SK-N-SH (cell line): ENCODE measurements at regions not wholly inside any gene's neighbourhood (a gene's known extent, or its start where the extent isn't known, plus 50 kb on each side); places are given as distances from the start of the nearest gene placed in this dataset.

Experiments
- CTCF ChIA-PET: fragments of 300-600, 350-600 bp; formaldehyde crosslinking; extraction: SDS; loops from one replicate; lab custom pipeline; 2021; lab: Yijun Ruan, JAX
- POLR2A ChIA-PET: fragments of 350-600 bp; sonication (Branson Sonifier 250); formaldehyde crosslinking; extraction: SDS; loops from one replicate; lab custom pipeline; 2020; ENCODE audit warnings: antibody characterized with exemption, inconsistent platforms; lab: Yijun Ruan, JAX
- DNase-seq: peaks from one replicate; pipeline ENCODE4 v3.0.0; 2012
- H2AFZ ChIP-seq: fragments of 200-600 bp; sonication (generic); 2 replicates; pipeline ENCODE4 v1.8.1; 2016; ENCODE audit warnings: antibody characterized with exemption, mild to moderate bottlenecking, low read depth
- H3F3A ChIP-seq: fragments of 200-600 bp; sonication (generic); replicated peaks from 2 replicates; pipeline ENCODE3; 2016; ENCODE audit warnings: antibody characterized with exemption, mild to moderate bottlenecking; ENCODE audit not compliant: insufficient read depth
- H3K27ac ChIP-seq, 2 experiments: fragments of 200-500 bp in 1 of 2; fragments of 200-600 bp in 1 of 2; sonication (Bioruptor generic) in 1 of 2; sonication (generic), shearing (Covaris generic) in 1 of 2; 2 replicates each; pipeline versions ENCODE4 v1.5.1 to v1.6.1; 2014 to 2016; ENCODE audit warnings: low read depth in 2 of 2, inconsistent platforms in 1 of 2, low read length in 1 of 2, mild to moderate bottlenecking in 1 of 2, mixed read lengths in 1 of 2
- H3K27me3 ChIP-seq: fragments of 200-600 bp; sonication (generic), shearing (Covaris generic); 2 replicates; pipeline ENCODE4 v1.6.1; 2016; ENCODE audit warnings: mixed run types; ENCODE audit not compliant: insufficient read depth
- H3K36me3 ChIP-seq, 2 experiments: fragments of 200-500 bp in 1 of 2; fragments of 200-600 bp in 1 of 2; sonication (Bioruptor generic) in 1 of 2; sonication (generic) in 1 of 2; replicated peaks in 1 of 2; 2 replicates each; pipeline versions ENCODE3 to v1.5.1; 2014 to 2016; ENCODE audit warnings: low read length in 1 of 2, mild to moderate bottlenecking in 1 of 2; ENCODE audit not compliant: insufficient read depth in 2 of 2, control insufficient read depth in 1 of 2
- H3K4me1 ChIP-seq, 2 experiments: fragments of 200-500 bp in 1 of 2; fragments of 200-600 bp in 1 of 2; sonication (Bioruptor generic) in 1 of 2; sonication (generic), shearing (Covaris generic) in 1 of 2; 2 replicates each; pipeline versions ENCODE4 v1.5.1 to v1.6.1; 2014 to 2016; ENCODE audit warnings: low read depth in 1 of 2, low read length in 1 of 2, mixed run types in 1 of 2; ENCODE audit not compliant: insufficient read depth in 2 of 2, control insufficient read depth in 1 of 2
- H3K4me2 ChIP-seq: fragments of 200-600 bp; sonication (generic), shearing (Covaris generic); 2 replicates; pipeline ENCODE4 v1.6.1; 2017; ENCODE audit warnings: mixed run types
- H3K4me3 ChIP-seq, 2 experiments: fragments of 200-500 bp in 1 of 2; fragments of 200-600 bp in 1 of 2; sonication (Bioruptor generic) in 1 of 2; sonication (generic), shearing (Covaris generic) in 1 of 2; 2 replicates each; pipeline versions ENCODE4 v1.5.1 to v1.8.1; 2014 to 2016; ENCODE audit warnings: low read depth in 2 of 2, inconsistent platforms in 1 of 2, low read length in 1 of 2, mild to moderate bottlenecking in 1 of 2, mixed read lengths in 1 of 2, moderate library complexity in 1 of 2
- H3K79me2 ChIP-seq: fragments of 200-600 bp; sonication (generic); 2 replicates; pipeline ENCODE4 v1.8.1; 2017; ENCODE audit warnings: mild to moderate bottlenecking; ENCODE audit not compliant: insufficient read depth
- H3K9ac ChIP-seq: fragments of 200-600 bp; sonication (generic); 2 replicates; pipeline ENCODE4 v1.6.1; 2017; ENCODE audit warnings: mixed run types
- H3K9me2 ChIP-seq: fragments of 200-600 bp; sonication (generic); 2 replicates; pipeline ENCODE4 v1.6.1; 2017; ENCODE audit warnings: mixed run types
- H3K9me3 ChIP-seq: fragments of 200-600 bp; sonication (generic); 2 replicates; pipeline ENCODE4 v1.6.1; 2017; ENCODE audit warnings: mixed run types, mild to moderate bottlenecking, moderate library complexity
- H4K20me1 ChIP-seq: fragments of 200-600 bp; sonication (generic); 2 replicates; pipeline ENCODE4 v1.6.1; 2017; ENCODE audit warnings: mild to moderate bottlenecking, mixed run types; ENCODE audit not compliant: insufficient read depth
- EZH2phosphoT487 ChIP-seq: fragments of 200-600 bp; sonication (generic); IDR thresholded peaks from 2 replicates; pipeline ENCODE4 v1.6.1; 2017; ENCODE audit warnings: low read depth, mixed run types, mild to moderate bottlenecking, antibody characterized with exemption, moderate library complexity, borderline replicate concordance
- FOXJ3 ChIP-seq: sonication (generic); formaldehyde crosslinking; IDR thresholded peaks from 2 replicates; pipeline ENCODE4 v1.5.1; 2020; ENCODE audit warnings: mild to moderate bottlenecking, missing genetic modification reagents
- FOXM1 ChIP-seq: IDR thresholded peaks from 2 replicates; pipeline ENCODE4 v1.4.0; 2012; ENCODE audit warnings: low read depth, mild to moderate bottlenecking
- GABPA ChIP-seq: IDR thresholded peaks from 2 replicates; pipeline ENCODE4 v1.4.0; 2012; ENCODE audit warnings: low read depth, mild to moderate bottlenecking
- JUND ChIP-seq: IDR thresholded peaks from 2 replicates; pipeline ENCODE4 v1.4.0; 2012
- MXI1 ChIP-seq: IDR thresholded peaks from 2 replicates; pipeline ENCODE4 v1.6.1; 2012; ENCODE audit warnings: mild to moderate bottlenecking, low read depth, low read length, improper control_type of control experiment
- PBX3 ChIP-seq: IDR thresholded peaks from 2 replicates; pipeline ENCODE4; 2012
- POLR2AphosphoS5 ChIP-seq: IDR thresholded peaks from 2 replicates; pipeline ENCODE4 v1.6.1; 2012; ENCODE audit warnings: low read depth, low read length
- RCOR1 ChIP-seq: fragments of 150-350 bp; IDR thresholded peaks from 2 replicates; pipeline ENCODE4 v1.6.1; 2017; ENCODE audit warnings: antibody characterized with exemption, low read length
- REST ChIP-seq: IDR thresholded peaks from 2 replicates; pipeline ENCODE4 v1.6.1; 2012; ENCODE audit warnings: mild to moderate bottlenecking, low read depth, low read length, moderate library complexity
- RFX5 ChIP-seq: IDR thresholded peaks from 2 replicates; pipeline ENCODE4 v1.6.1; 2012; ENCODE audit warnings: mild to moderate bottlenecking, improper control_type of control experiment, low read length
- SMC3 ChIP-seq: IDR thresholded peaks from 2 replicates; pipeline ENCODE4 v1.6.1; 2012; ENCODE audit warnings: low read depth, low read length, improper control_type of control experiment
- TCF12 ChIP-seq: IDR thresholded peaks from 2 replicates; pipeline ENCODE4 v1.4.0; 2012
- TEAD4 ChIP-seq: IDR thresholded peaks from 2 replicates; pipeline ENCODE4 v1.4.0; 2012; ENCODE audit warnings: mild to moderate bottlenecking, borderline replicate concordance; ENCODE audit not compliant: insufficient read depth
- YY1 ChIP-seq: IDR thresholded peaks from 2 replicates; pipeline ENCODE4 v1.4.0; 2012; ENCODE audit warnings: low read depth, mild to moderate bottlenecking
- ZBTB33 ChIP-seq: IDR thresholded peaks from 2 replicates; pipeline ENCODE4 v1.4.0; 2012; ENCODE audit warnings: low read depth, borderline replicate concordance
- WGBS: methylation state at CpG from one replicate; pipeline ENCODE4 v1.1.6; 2017; ENCODE audit warnings: low lambda C conversion rate; 5-methylcytosine and 5-hydroxymethylcytosine counted together
- TF ChIP-seq, protein P1 (sequence below): fragments of 200-600 bp; sonication (generic); IDR thresholded peaks from 2 replicates; pipeline ENCODE4 v1.6.1; 2017; ENCODE audit warnings: antibody characterized with exemption, mild to moderate bottlenecking, moderate library complexity
- TF ChIP-seq, protein P2 (sequence below): IDR thresholded peaks from 2 replicates; pipeline ENCODE4 v1.4.0; 2012; ENCODE audit warnings: low read depth

GRCh38 chrX:8967461-8967860 is 66.5 kb downstream of the FAM9B start:
- no peaks in the 10 kb centered on the region for H3K36me3 ChIP-seq

More at GRCh38 chrX:8967461-8967860, 66.5 kb downstream of the FAM9B start:
- no peaks in the 10 kb centered on the region for H3K27me3 ChIP-seq
- no peaks in the 10 kb centered on the region for H3K4me1 ChIP-seq
- 24% methylated on average over 3 of the region's 3 CpGs for WGBS
- no peaks in the 10 kb centered on the region for H3K9me3 ChIP-seq
- POLR2A ChIA-PET, result interaction anchor here (0.6 kb wide), 1 partner anchor 74 kb away, joined by 3 read pairs; no protein-coding TSS in a partner anchor
- no peak overlapping the region for H3K4me2 ChIP-seq
- H3K9ac ChIP-seq, result no peak overlapping the region
- no peaks in the 10 kb centered on the region for H3K9me2 ChIP-seq
- no peaks in the 10 kb centered on the region for H3K79me2 ChIP-seq
- H2AFZ ChIP-seq, result no peak overlapping the region
- no peak for TF ChIP-seq EZH2phosphoT487
- TF ChIP-seq REST, result no peak
- TF ChIP-seq, protein P1, sequence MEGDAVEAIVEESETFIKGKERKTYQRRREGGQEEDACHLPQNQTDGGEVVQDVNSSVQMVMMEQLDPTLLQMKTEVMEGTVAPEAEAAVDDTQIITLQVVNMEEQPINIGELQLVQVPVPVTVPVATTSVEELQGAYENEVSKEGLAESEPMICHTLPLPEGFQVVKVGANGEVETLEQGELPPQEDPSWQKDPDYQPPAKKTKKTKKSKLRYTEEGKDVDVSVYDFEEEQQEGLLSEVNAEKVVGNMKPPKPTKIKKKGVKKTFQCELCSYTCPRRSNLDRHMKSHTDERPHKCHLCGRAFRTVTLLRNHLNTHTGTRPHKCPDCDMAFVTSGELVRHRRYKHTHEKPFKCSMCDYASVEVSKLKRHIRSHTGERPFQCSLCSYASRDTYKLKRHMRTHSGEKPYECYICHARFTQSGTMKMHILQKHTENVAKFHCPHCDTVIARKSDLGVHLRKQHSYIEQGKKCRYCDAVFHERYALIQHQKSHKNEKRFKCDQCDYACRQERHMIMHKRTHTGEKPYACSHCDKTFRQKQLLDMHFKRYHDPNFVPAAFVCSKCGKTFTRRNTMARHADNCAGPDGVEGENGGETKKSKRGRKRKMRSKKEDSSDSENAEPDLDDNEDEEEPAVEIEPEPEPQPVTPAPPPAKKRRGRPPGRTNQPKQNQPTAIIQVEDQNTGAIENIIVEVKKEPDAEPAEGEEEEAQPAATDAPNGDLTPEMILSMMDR, result no peak
- TF ChIP-seq SMC3, result no peak
- TF ChIP-seq JUND, result no peak
- no peak for TF ChIP-seq YY1
- TF ChIP-seq POLR2AphosphoS5, result no peak
- no peak for TF ChIP-seq RCOR1
- no peak for TF ChIP-seq FOXJ3
- no peak for TF ChIP-seq TEAD4
- no peak for TF ChIP-seq PBX3
- TF ChIP-seq TCF12, result no peak
- TF ChIP-seq, protein P2, sequence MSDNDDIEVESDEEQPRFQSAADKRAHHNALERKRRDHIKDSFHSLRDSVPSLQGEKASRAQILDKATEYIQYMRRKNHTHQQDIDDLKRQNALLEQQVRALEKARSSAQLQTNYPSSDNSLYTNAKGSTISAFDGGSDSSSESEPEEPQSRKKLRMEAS, result no peak
- no peak for TF ChIP-seq GABPA
- TF ChIP-seq ZBTB33, result no peak
- no peak for TF ChIP-seq RFX5
- TF ChIP-seq MXI1, result no peak
- TF ChIP-seq FOXM1, result no peak
- no peaks in the 10 kb centered on the region for H4K20me1 ChIP-seq
- H3F3A ChIP-seq, result no peaks in the 10 kb centered on the region
- no peak for DNase-seq
- no peak overlapping the region for H3K27ac ChIP-seq
- CTCF ChIA-PET, result no interaction called here
- no peak overlapping the region for H3K4me3 ChIP-seq
